Astrocyte of the spinal cord (primary cell): ENCODE measurements at regions not wholly inside any gene's neighbourhood (a gene's known extent, or its start where the extent isn't known, plus 50 kb on each side); places are given as distances from the start of the nearest gene placed in this dataset.
"Not testable (repeated sequence)": the region's sequence is repeated elsewhere in the genome, so short reads cannot be mapped to it uniquely, and the experiment has no call there.

Source experiments
- DNase-seq: peaks from one replicate; pipeline ENCODE4 v3.0.0; 2011; ENCODE audit warnings: low read depth, low spot score
- H3K4me3 ChIP-seq: 2 replicates; pipeline ENCODE4 v1.5.1; 2011; ENCODE audit warnings: low read depth, mild to moderate bottlenecking, low read length, moderate library complexity
- in situ Hi-C: cut with HindIII; loops from 2 replicates; pipeline ENCODE4 v1.10.0; 2017; ENCODE audit warnings: low sequenced_read_pairs
- TF ChIP-seq, protein P1 (sequence below): IDR thresholded peaks from 2 replicates; pipeline ENCODE4 v1.5.1; 2012; ENCODE audit warnings: low read depth, mild to moderate bottlenecking, low read length, inconsistent platforms

DNA sequence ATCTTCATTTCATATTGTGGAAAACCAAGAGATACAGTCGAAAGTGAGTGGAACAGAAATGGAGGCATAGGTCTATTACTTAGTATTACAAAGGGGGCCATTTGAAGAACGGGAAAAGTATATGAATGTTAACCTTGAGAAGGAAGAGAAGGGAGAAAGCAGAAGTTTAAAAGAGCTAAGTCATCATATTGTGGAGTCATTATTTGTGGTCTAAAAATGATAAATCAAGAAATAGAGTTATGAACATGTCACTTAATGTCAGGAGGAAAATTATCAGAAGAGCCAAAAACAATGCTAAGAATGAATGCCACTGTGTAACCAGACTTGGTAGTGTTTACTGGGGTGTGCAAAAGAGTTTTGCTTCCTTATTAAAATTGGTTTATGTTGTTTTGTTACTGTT, 589.5 kb upstream of the LCORL start:
- no peak overlapping the region for H3K4me3 ChIP-seq
- no peak for DNase-seq
- TF ChIP-seq, protein P1, sequence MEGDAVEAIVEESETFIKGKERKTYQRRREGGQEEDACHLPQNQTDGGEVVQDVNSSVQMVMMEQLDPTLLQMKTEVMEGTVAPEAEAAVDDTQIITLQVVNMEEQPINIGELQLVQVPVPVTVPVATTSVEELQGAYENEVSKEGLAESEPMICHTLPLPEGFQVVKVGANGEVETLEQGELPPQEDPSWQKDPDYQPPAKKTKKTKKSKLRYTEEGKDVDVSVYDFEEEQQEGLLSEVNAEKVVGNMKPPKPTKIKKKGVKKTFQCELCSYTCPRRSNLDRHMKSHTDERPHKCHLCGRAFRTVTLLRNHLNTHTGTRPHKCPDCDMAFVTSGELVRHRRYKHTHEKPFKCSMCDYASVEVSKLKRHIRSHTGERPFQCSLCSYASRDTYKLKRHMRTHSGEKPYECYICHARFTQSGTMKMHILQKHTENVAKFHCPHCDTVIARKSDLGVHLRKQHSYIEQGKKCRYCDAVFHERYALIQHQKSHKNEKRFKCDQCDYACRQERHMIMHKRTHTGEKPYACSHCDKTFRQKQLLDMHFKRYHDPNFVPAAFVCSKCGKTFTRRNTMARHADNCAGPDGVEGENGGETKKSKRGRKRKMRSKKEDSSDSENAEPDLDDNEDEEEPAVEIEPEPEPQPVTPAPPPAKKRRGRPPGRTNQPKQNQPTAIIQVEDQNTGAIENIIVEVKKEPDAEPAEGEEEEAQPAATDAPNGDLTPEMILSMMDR, result no peak
- in situ Hi-C loops, result no loop called here

DNA sequence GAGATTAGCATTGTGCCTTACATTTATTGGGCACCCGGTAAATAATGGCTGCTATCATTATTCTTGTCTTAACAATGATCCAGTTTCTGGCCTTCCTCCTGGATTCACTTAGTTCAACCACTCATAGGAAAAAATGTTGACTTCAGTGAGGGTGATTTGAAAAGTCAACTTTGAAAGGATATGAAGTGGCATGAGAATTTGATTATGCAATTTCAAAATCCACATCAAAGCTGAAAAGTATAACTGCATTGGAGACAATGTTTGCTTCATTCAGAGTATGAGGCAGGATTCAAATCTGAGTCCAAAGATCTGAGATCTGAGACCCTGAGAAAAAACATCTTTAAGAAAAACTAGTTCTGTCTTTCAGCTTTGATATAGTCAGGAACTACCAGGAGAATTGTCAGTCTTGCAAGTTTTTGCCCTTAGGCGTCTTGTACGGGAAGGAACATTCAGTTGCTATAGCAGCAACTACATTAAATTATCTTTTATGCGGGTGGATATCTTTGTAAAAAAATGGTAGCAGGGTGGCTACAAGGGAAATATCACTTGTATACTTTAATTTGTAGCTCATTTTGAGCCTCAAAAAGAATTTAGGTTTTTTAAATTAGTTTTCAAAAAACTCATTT, 587.5 kb upstream of the LCORL start:
- in situ Hi-C loops, result no loop called here
- TF ChIP-seq, protein P1, result no peak
- no peak overlapping the region for H3K4me3 ChIP-seq
- DNase-seq, result no peak

DNA sequence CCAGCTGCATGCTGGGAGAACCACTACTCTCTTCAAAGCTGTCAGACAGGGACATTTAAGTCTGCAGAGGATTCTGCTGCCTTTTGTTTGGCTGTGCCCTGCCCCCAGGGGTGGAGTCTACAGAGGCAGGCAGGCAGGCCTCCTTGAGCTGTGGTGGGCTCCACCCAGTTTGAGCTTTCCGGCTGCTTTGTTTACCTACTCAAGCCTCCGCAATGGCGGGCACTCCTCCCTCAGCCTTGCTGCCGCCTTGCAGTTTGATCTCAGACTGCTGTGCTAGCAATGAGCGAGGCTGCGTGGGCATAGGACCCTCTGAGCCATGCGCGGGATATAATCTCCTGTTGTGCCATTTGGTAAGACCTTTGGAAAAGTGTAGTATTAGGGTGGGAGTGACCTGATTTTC, 581.1 kb upstream of the LCORL start:
- H3K4me3 ChIP-seq, DNase-seq, in situ Hi-C loops: not testable (repeated sequence)

DNA sequence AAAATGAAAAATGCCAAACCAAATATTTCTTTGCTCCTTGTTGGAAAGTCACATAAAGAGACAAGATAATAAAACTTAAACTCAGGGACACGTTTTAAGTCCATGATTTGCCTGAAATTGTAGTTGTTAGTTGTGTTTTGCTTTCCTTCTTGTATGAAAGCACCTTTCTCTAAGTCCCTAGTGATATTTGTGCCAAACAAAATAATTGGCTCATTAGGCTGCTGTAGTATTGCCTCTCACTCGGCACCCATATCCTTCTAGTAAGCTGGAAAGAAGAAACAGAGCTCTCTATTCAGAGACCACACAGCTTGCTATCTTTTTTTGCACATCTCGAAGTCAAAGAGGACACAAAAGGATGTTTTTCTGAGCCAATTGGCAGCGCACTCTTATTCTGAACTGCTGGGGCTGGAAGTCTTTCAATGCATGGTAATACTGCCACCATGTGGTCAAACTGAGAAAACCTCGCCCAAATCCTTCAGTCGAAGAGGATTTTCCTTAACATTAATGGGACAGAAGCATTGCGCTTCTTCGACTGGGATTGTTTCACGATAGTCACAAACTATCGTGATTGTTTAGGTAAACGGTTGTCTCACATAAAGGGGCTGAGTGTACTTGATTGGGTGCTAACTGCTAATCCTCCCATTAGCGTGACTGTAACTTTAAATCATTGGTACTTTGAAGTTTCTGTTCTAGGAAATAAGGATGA, 571.9 kb upstream of the LCORL start:
- TF ChIP-seq, protein P1, result peak; percentile 77
- peak; percentile 78 for DNase-seq
- H3K4me3 ChIP-seq, result peak overlapping the region; percentile 20
- in situ Hi-C loops, result no loop called here

DNA sequence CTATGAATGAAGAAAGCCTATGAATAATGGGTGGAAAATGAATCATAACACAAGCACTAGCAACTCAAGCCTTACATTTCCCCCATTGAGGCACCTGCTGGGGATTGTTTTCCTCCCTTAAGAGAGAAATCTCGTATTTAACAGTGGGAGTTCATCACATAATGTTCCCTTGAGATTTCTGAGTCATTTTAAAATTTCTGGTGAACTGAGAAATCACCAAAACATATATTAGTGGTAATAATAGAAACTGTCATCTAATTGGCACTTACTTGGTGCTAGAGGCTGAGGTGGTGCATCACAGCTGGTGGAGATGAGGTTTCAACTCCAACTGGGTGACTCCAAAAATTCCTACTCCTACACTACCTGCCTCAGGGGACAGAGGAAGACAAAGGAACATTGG, 561.3 kb upstream of the LCORL start:
- H3K4me3 ChIP-seq, result no peak overlapping the region
- TF ChIP-seq, protein P1, result no peak
- DNase-seq, result no peak
- in situ Hi-C loops, result no loop called here

DNA sequence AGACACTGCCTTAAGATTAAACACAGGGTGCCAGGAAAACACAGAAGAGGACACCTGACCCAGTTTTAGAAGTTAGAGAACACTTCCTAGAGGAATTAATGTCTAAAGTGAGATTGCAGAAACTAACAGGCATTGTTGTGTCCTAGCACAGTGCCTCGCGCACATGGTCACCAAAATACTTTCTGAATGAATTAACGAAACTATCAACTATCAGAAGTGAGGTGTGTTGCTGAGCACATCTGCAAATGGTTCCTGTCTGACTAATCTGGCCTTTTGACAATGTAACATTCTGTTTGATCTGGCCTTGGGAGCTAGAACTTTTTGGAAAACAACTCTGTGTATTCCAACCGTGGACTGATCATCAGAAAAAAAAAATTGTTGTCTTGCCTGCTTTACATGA, 556.8 kb upstream of the LCORL start:
- in situ Hi-C loops, result no loop called here
- H3K4me3 ChIP-seq, result no peak overlapping the region
- DNase-seq, result no peak
- TF ChIP-seq, protein P1, result no peak

DNA sequence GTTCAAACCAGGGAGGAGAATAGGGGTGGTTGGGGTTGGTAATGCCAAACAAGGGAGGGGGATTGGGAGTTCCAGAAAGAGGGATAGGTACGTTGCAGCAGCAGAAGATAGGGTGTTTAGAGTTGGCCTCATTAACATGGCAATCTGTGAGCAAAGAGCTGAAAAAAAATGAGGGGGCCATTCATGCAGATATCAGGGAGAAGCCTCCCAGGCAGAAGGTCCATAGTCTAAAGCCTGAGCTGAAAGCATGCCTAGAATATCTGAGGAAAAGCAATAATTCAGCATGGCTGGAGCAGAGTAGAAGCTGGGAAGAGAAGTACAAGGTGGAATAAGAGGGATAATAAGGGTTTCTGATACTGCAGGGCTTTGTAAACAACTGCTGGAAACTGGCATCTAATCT, 550.9 kb upstream of the LCORL start:
- TF ChIP-seq, protein P1, result no peak
- H3K4me3 ChIP-seq, result no peak overlapping the region
- in situ Hi-C loops, result no loop called here
- no peak for DNase-seq
